GM19351 (cell line): ENCODE measurements at regions not wholly inside any gene's neighbourhood (a gene's known extent, or its start where the extent isn't known, plus 50 kb on each side); places are given as distances from the start of the nearest gene placed in this dataset.
"Not testable (repeated sequence)": the region's sequence is repeated elsewhere in the genome, so short reads cannot be mapped to it uniquely, and the experiment has no call there.

Source experiments
- ATAC-seq: cut with Tn5 transposase; IDR thresholded peaks from one replicate; pipeline ENCODE4 v1.9.1; 2021; ENCODE audit warnings: mild to moderate bottlenecking, moderate library complexity; ENCODE audit not compliant: unreplicated experiment

- ATAC-seq, result no peak
These were observed 94.0 kb upstream of the SPTLC3 start for GRCh38 chr20:12914804-12915203.

- ATAC-seq, result no peak
These were observed 92.1 kb upstream of the SPTLC3 start for GRCh38 chr20:12916699-12917098.

GRCh38 chr20:12924126-12924525 is 84.6 kb upstream of the SPTLC3 start:
- no peak for ATAC-seq

- ATAC-seq, result peak; percentile 93
These were observed 83.5 kb upstream of the SPTLC3 start for GRCh38 chr20:12925210-12925755.

- no peak for ATAC-seq
These were observed 82.6 kb upstream of the SPTLC3 start for GRCh38 chr20:12925863-12926793.

- ATAC-seq, result no peak
These were observed 81.3 kb upstream of the SPTLC3 start for GRCh38 chr20:12927489-12927888.

GRCh38 chr20:12928358-12928754 is 80.4 kb upstream of the SPTLC3 start:
- ATAC-seq, result no peak

- no peak for ATAC-seq
These were observed 79.9 kb upstream of the SPTLC3 start for GRCh38 chr20:12928755-12929401.

GRCh38 chr20:12936020-12936419 is 72.8 kb upstream of the SPTLC3 start:
- peak; percentile 57 for ATAC-seq

GRCh38 chr20:12936524-12936923 is 72.2 kb upstream of the SPTLC3 start:
- ATAC-seq, result no peak

GRCh38 chr20:12941025-12941424 is 67.7 kb upstream of the SPTLC3 start:
- no peak for ATAC-seq

- ATAC-seq, result no peak
These were observed 66.6 kb upstream of the SPTLC3 start for GRCh38 chr20:12942123-12942522.

- ATAC-seq, result no peak
These were observed 62.0 kb upstream of the SPTLC3 start for GRCh38 chr20:12946789-12947188.

- no peak for ATAC-seq
These were observed 61.1 kb upstream of the SPTLC3 start for GRCh38 chr20:12947691-12948090.

GRCh38 chr20:12949429-12949980 is 59.3 kb upstream of the SPTLC3 start:
- ATAC-seq, result no peak

- not testable (repeated sequence) for ATAC-seq
These were observed 54.5 kb upstream of the SPTLC3 start for GRCh38 chr20:12954254-12954653.

- ATAC-seq, result no peak
These were observed 53.2 kb upstream of the SPTLC3 start for GRCh38 chr20:12955611-12956010.

GRCh38 chr20:12956303-12956702 is 52.5 kb upstream of the SPTLC3 start:
- ATAC-seq, result no peak

- no peak for ATAC-seq
These were observed 50.8 kb upstream of the SPTLC3 start for GRCh38 chr20:12957968-12958367.
